H1 (cell line): ENCODE measurements at regions not wholly inside any gene's neighbourhood (a gene's known extent, or its start where the extent isn't known, plus 50 kb on each side); places are given as distances from the start of the nearest gene placed in this dataset.

Experiments
- CTCF ChIA-PET: fragments of 300-600 bp; sonication (Branson Sonifier 250); formaldehyde crosslinking; loops from one replicate; lab custom pipeline; 2021; ENCODE audit not compliant: partially characterized antibody; lab: Charles Lee
- POLR2A ChIA-PET: fragments of 300-600 bp; sonication (Branson Sonifier 250); formaldehyde crosslinking; loops from one replicate; lab custom pipeline; 2021; ENCODE audit warnings: inconsistent platforms; ENCODE audit not compliant: partially characterized antibody; lab: Charles Lee
- DNase-seq, 2 experiments: peaks; one replicate each; pipeline versions ENCODE4 v3.0.0 to v3.0.0-alpha.2; 2010 to 2022; ENCODE audit warnings: low spot score in 2 of 2, low read depth in 1 of 2, mixed read lengths in 1 of 2
- FAIRE-seq: peaks from 2 replicates; lab custom pipeline; 2011; peaks lifted over from hg19 to GRCh38; lab: Jason Lieb, UNC
- H2AFZ ChIP-seq: 2 replicates; pipeline ENCODE4 v1.8.1; 2012; ENCODE audit warnings: low read length, inconsistent platforms
- H2AK5ac ChIP-seq: 2 replicates; pipeline ENCODE4 v1.6.1; 2013; ENCODE audit warnings: low read depth, low read length
- H2BK120ac ChIP-seq: replicated peaks from 2 replicates; pipeline ENCODE3; 2013; ENCODE audit warnings: low read depth, low read length, inconsistent platforms
- H2BK12ac ChIP-seq: 2 replicates; pipeline ENCODE4 v1.6.1; 2013; ENCODE audit warnings: low read depth, low read length
- H2BK15ac ChIP-seq: 2 replicates; pipeline ENCODE4 v1.6.1; 2013; ENCODE audit warnings: low read length
- H2BK20ac ChIP-seq: 2 replicates; pipeline ENCODE4 v1.6.1; 2013; ENCODE audit warnings: low read length
- H2BK5ac ChIP-seq: 2 replicates; pipeline ENCODE4 v1.6.1; 2013; ENCODE audit warnings: low read depth, low read length
- H3K14ac ChIP-seq: 2 replicates; pipeline ENCODE4 v1.6.1; 2013; ENCODE audit warnings: inconsistent platforms; ENCODE audit not compliant: insufficient read length
- H3K18ac ChIP-seq: 2 replicates; pipeline ENCODE4 v1.6.1; 2013; ENCODE audit warnings: low read length; ENCODE audit errors: extremely low read depth
- H3K23ac ChIP-seq: 2 replicates; pipeline ENCODE4 v1.6.1; 2013; ENCODE audit warnings: inconsistent platforms; ENCODE audit not compliant: insufficient read length
- H3K23me2 ChIP-seq: 2 replicates; pipeline ENCODE4 v1.6.1; 2013; ENCODE audit warnings: low read depth, low read length
- H3K27ac ChIP-seq: 2 replicates; pipeline ENCODE4 v1.6.1; 2011; ENCODE audit warnings: low read depth, low read length, inconsistent platforms
- H3K27me3 ChIP-seq, 4 experiments: replicated peaks in 1 of 4; 1 replicate in 1 of 4; 2 replicates in 3 of 4; pipeline versions ENCODE4 v1.6.1 to v1.8.1; 2011 to 2013; ENCODE audit warnings: low read length in 3 of 4, mild to moderate bottlenecking in 3 of 4, inconsistent platforms in 2 of 4, mixed read lengths in 2 of 4, moderate library complexity in 1 of 4; ENCODE audit not compliant: control insufficient read depth in 3 of 4, insufficient read depth in 3 of 4; ENCODE audit errors: extremely low read depth in 1 of 4
- H3K36me3 ChIP-seq, 4 experiments: 2 replicates each; pipeline versions ENCODE4 v1.6.1 to v1.8.1; 2011 to 2013; ENCODE audit warnings: mild to moderate bottlenecking in 4 of 4, low read length in 3 of 4, moderate library complexity in 2 of 4, control low read depth in 1 of 4, inconsistent platforms in 1 of 4; ENCODE audit not compliant: insufficient read depth in 4 of 4, control insufficient read depth in 2 of 4
- H3K4ac ChIP-seq: replicated peaks from 2 replicates; pipeline ENCODE3; 2013; ENCODE audit warnings: low read length, low read depth, mixed read lengths, inconsistent platforms; ENCODE audit not compliant: insufficient read length
- H3K4me1 ChIP-seq, 4 experiments: replicated peaks in 1 of 4; 1 replicate in 1 of 4; 2 replicates in 3 of 4; pipeline versions ENCODE4 v1.6.1 to v1.8.1; 2011 to 2013; ENCODE audit warnings: low read length in 3 of 4, inconsistent platforms in 2 of 4, mixed read lengths in 1 of 4; ENCODE audit not compliant: insufficient read depth in 4 of 4, control insufficient read depth in 3 of 4
- H3K4me2 ChIP-seq, 2 experiments: 2 replicates each; pipeline versions ENCODE4 v1.6.1 to v1.8.1; 2011 to 2013; ENCODE audit warnings: low read depth in 2 of 2, low read length in 2 of 2, control low read depth in 1 of 2, inconsistent platforms in 1 of 2, mild to moderate bottlenecking in 1 of 2; ENCODE audit not compliant: insufficient read depth in 1 of 2
- H3K4me3 ChIP-seq, 4 experiments: fragments of 200-600, 300-600 bp in 1 of 4; sonication (generic), shearing (Covaris generic), sonication (Bioruptor Twin) in 1 of 4; 2 replicates each; pipeline versions ENCODE4 v1.5.1 to v1.8.1; 2011 to 2016; ENCODE audit warnings: low read length in 4 of 4, low read depth in 3 of 4, control low read depth in 2 of 4, inconsistent platforms in 2 of 4, mild to moderate bottlenecking in 2 of 4, mixed read lengths in 1 of 4, moderate library complexity in 1 of 4; ENCODE audit not compliant: insufficient read depth in 2 of 4; ENCODE audit errors: extremely low read depth in 1 of 4
- H3K56ac ChIP-seq: replicated peaks from 2 replicates; pipeline ENCODE3; 2013; ENCODE audit warnings: low read depth, mild to moderate bottlenecking, mixed read lengths, low read length, inconsistent platforms; ENCODE audit not compliant: insufficient read length
- H3K79me1 ChIP-seq: 2 replicates; pipeline ENCODE4 v1.6.1; 2013; ENCODE audit warnings: low read depth, low read length, control low read depth
- H3K79me2 ChIP-seq, 2 experiments: 2 replicates each; pipeline versions ENCODE4 v1.6.1 to v1.8.1; 2012 to 2013; ENCODE audit warnings: low read length in 2 of 2, mild to moderate bottlenecking in 2 of 2, inconsistent platforms in 1 of 2; ENCODE audit not compliant: insufficient read depth in 2 of 2, control insufficient read depth in 1 of 2
- H3K9ac ChIP-seq, 4 experiments: replicated peaks in 1 of 4; 1 replicate in 1 of 4; 2 replicates in 3 of 4; pipeline versions ENCODE4 v1.6.1 to v1.8.1; 2011 to 2013; ENCODE audit warnings: low read depth in 3 of 4, low read length in 3 of 4, control low read depth in 2 of 4, mild to moderate bottlenecking in 2 of 4, moderate library complexity in 2 of 4, inconsistent platforms in 1 of 4; ENCODE audit errors: extremely low read depth in 1 of 4
- H3K9me3 ChIP-seq, 2 experiments: 2 replicates each; pipeline versions ENCODE4 v1.6.1 to v1.8.1; 2012 to 2013; ENCODE audit warnings: mild to moderate bottlenecking in 2 of 2, moderate library complexity in 2 of 2, control low read depth in 1 of 2, inconsistent platforms in 1 of 2, low read depth in 1 of 2, low read length in 1 of 2, mixed read lengths in 1 of 2; ENCODE audit not compliant: insufficient read depth in 2 of 2
- H4K20me1 ChIP-seq, 2 experiments: replicated peaks in 1 of 2; 2 replicates each; pipeline versions ENCODE3 to v1.8.1; 2011 to 2013; ENCODE audit warnings: inconsistent platforms in 2 of 2, low read length in 2 of 2, mild to moderate bottlenecking in 1 of 2; ENCODE audit not compliant: insufficient read depth in 2 of 2, control insufficient read depth in 1 of 2
- H4K5ac ChIP-seq: 2 replicates; pipeline ENCODE4 v1.6.1; 2013; ENCODE audit warnings: low read length, low read depth, mixed read lengths, inconsistent platforms; ENCODE audit not compliant: insufficient read length
- H4K8ac ChIP-seq: 2 replicates; pipeline ENCODE4 v1.8.0; 2013; ENCODE audit warnings: mild to moderate bottlenecking, moderate library complexity, low read length, inconsistent platforms; ENCODE audit not compliant: insufficient read depth; ENCODE audit errors: extremely low read depth
- H4K91ac ChIP-seq: replicated peaks from 2 replicates; pipeline ENCODE3; 2013; ENCODE audit warnings: low read length, mixed read lengths, inconsistent platforms; ENCODE audit not compliant: insufficient read length
- BRCA1 ChIP-seq: IDR thresholded peaks from 2 replicates; pipeline ENCODE4 v1.6.1; 2012; ENCODE audit warnings: low read depth, low read length, improper control_type of control experiment
- CEBPB ChIP-seq: IDR thresholded peaks from 2 replicates; pipeline ENCODE4 v1.6.1; 2012; ENCODE audit warnings: low read depth, low read length
- CTCF ChIP-seq, 3 experiments: IDR thresholded peaks; 1 replicate in 2 of 3; 2 replicates in 1 of 3; pipeline versions ENCODE4 v1.5.1 to v1.6.1; 2011; ENCODE audit warnings: low read length in 3 of 3, mild to moderate bottlenecking in 3 of 3, inconsistent platforms in 2 of 3, low read depth in 1 of 3, moderate library complexity in 1 of 3; ENCODE audit not compliant: insufficient read depth in 1 of 3; ENCODE audit errors: control extremely low read depth in 1 of 3
- HDAC6 ChIP-seq: IDR thresholded peaks from one replicate; pipeline ENCODE4 v1.7.1; 2012; ENCODE audit warnings: low read depth, mild to moderate bottlenecking, inconsistent platforms, low read length, moderate library complexity
- NRF1 ChIP-seq: IDR thresholded peaks from 2 replicates; pipeline ENCODE4 v1.6.1; 2011; ENCODE audit warnings: mild to moderate bottlenecking, low read depth, low read length, improper control_type of control experiment
- PHF8 ChIP-seq: fragments of 200-600 bp; sonication (generic); conservative IDR thresholded peaks from 2 replicates; pipeline ENCODE4 v1.7.1; 2012; ENCODE audit warnings: low read depth, mild to moderate bottlenecking, inconsistent platforms, low read length, moderate library complexity
- SIX5 ChIP-seq: IDR thresholded peaks from 2 replicates; pipeline ENCODE4 v1.6.1; 2011; ENCODE audit warnings: mild to moderate bottlenecking, low read depth, low read length
- USF2 ChIP-seq: IDR thresholded peaks from 2 replicates; pipeline ENCODE4 v1.6.1; 2011; ENCODE audit warnings: low read length, improper control_type of control experiment
- WGBS, 2 experiments: shearing (Covaris generic) in 1 of 2; methylation state at CpG; one replicate each; pipeline versions ENCODE4 v1.1.6 to v1.1.7; 2013 to 2015; ENCODE audit warnings: low lambda C conversion rate in 2 of 2, mixed read lengths in 2 of 2, inconsistent platforms in 1 of 2, low coverage in 1 of 2, missing lambda C conversion rate in 1 of 2; ENCODE audit not compliant: insufficient replicate concordance in 2 of 2, insufficient coverage in 1 of 2, insufficient read length in 1 of 2; ENCODE audit errors: extremely low coverage in 1 of 2, missing lambda C conversion rate in 1 of 2; 5-methylcytosine and 5-hydroxymethylcytosine counted together

GRCh38 chr4:115275615-115276014 lies 162.2 kb upstream of the NDST4 start:
- H4K91ac ChIP-seq, result no peak overlapping the region
- no peak overlapping the region for H3K56ac ChIP-seq
- DNase-seq (no peak), FAIRE-seq (no peak)
- H2BK12ac ChIP-seq, result no peak overlapping the region
- H3K27me3 ChIP-seq, result no peaks in the 10 kb centered on the region
- no peak overlapping the region for H2BK5ac ChIP-seq
- no peaks in the 10 kb centered on the region for H3K4me1 ChIP-seq
- no peak overlapping the region for H2BK20ac ChIP-seq
- H3K79me1 ChIP-seq, result no peaks in the 10 kb centered on the region
- H3K9me3 ChIP-seq, result no peaks in the 10 kb centered on the region
- H2AFZ ChIP-seq, result no peak overlapping the region
- H2BK120ac ChIP-seq, result no peak overlapping the region
- H3K4ac ChIP-seq, result no peak overlapping the region
- H2BK15ac ChIP-seq, result no peak overlapping the region
- H2AK5ac ChIP-seq, result no peak overlapping the region
- no peaks in the 10 kb centered on the region for H3K79me2 ChIP-seq
- no peak overlapping the region for H4K5ac ChIP-seq
- H4K8ac ChIP-seq, result no peak overlapping the region
- no peak overlapping the region for H3K18ac ChIP-seq
- H3K9ac ChIP-seq, result no peak overlapping the region
- no peaks in the 10 kb centered on the region for H4K20me1 ChIP-seq
- WGBS, 2 experiments, result 96% methylated on average over 2 of the region's 2 CpGs; no CpG with 5 or more reads in 1 of the 2 experiments
- H3K23me2 ChIP-seq, result no peaks in the 10 kb centered on the region
- no peak overlapping the region for H3K23ac ChIP-seq
- no peak overlapping the region for H3K4me2 ChIP-seq
- H3K36me3 ChIP-seq, result no peaks in the 10 kb centered on the region
- H3K27ac ChIP-seq, result no peak overlapping the region
- no peak overlapping the region for H3K4me3 ChIP-seq
- CTCF ChIA-PET, result interaction anchor here (0.6 kb wide), 1 partner anchor 24 kb away, joined by 3 read pairs; no protein-coding TSS in a partner anchor
- POLR2A ChIA-PET, result no interaction called here
- H3K14ac ChIP-seq, result no peak overlapping the region
- TF ChIP-seq CTCF (IDR thresholded peaks at IDR 0.05; ENCODE audit: control extremely low read depth in 1 of 3, insufficient read depth in 1 of 3, low read depth in 1 of 3, low read length in 3 of 3) (no peak), HDAC6 (no peak), PHF8 (no peak), CEBPB (no peak), USF2 (no peak), SIX5 (no peak), BRCA1 (no peak), NRF1 (no peak)
